GM12875 (cell line): ENCODE measurements at regions not wholly inside any gene's neighbourhood (a gene's known extent, or its start where the extent isn't known, plus 50 kb on each side); places are given as distances from the start of the nearest gene placed in this dataset.

Source experiments
- H3K4me3 ChIP-seq: one replicate; pipeline ENCODE4 v1.5.1; 2011; ENCODE audit warnings: low read depth, low read length, control low read depth
- TF ChIP-seq, protein P1 (sequence below): IDR thresholded peaks from 2 replicates; pipeline ENCODE4 v1.5.1; 2011; ENCODE audit warnings: low read depth, mild to moderate bottlenecking, control low read depth, inconsistent platforms, low read length, moderate library complexity, borderline replicate concordance; ENCODE audit not compliant: insufficient read depth

DNA sequence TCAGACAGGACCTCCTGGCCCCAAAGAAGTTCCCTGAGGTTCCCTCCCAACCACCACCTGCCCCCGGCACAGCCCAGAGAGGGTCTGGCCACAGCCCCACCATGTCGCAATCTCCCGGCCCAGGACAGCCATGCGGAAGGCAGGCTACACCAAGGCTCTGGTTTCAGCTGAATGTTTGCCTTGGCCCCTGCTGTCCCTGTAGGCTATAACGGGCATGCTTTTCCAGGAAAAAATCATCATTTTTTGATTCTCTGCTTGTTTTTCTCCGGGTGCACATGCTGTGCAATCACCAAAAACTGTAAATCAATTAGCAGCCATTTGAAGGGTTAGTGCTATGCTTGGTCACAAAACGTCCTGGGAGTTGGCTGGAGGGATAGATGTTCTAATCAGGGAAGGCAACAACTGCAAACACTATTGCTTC, 142.7 kb upstream of the IGF1R start:
- no peak overlapping the region for H3K4me3 ChIP-seq
- TF ChIP-seq, protein P1, sequence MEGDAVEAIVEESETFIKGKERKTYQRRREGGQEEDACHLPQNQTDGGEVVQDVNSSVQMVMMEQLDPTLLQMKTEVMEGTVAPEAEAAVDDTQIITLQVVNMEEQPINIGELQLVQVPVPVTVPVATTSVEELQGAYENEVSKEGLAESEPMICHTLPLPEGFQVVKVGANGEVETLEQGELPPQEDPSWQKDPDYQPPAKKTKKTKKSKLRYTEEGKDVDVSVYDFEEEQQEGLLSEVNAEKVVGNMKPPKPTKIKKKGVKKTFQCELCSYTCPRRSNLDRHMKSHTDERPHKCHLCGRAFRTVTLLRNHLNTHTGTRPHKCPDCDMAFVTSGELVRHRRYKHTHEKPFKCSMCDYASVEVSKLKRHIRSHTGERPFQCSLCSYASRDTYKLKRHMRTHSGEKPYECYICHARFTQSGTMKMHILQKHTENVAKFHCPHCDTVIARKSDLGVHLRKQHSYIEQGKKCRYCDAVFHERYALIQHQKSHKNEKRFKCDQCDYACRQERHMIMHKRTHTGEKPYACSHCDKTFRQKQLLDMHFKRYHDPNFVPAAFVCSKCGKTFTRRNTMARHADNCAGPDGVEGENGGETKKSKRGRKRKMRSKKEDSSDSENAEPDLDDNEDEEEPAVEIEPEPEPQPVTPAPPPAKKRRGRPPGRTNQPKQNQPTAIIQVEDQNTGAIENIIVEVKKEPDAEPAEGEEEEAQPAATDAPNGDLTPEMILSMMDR: no peak

DNA sequence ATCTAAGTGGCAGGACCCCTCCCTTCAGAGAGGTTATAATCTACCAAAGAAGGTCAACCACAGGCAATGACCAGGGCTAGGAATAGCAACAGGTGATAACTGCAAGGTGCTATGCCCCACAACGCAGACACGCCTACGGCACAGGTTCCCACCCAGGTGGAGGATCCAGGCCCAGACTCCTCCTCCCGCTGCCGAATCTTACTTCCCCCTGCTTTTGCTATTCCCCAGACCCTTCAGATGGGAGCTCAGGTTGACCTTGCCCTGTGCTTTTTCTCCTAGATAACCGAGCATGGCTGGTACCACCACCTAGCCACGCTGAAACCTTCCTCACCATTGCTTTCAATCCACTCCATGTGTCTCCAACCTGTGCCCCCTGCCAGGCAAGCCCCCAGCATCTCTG, 142.2 kb upstream of the IGF1R start:
- TF ChIP-seq, protein P1: no peak
- no peak overlapping the region for H3K4me3 ChIP-seq

DNA sequence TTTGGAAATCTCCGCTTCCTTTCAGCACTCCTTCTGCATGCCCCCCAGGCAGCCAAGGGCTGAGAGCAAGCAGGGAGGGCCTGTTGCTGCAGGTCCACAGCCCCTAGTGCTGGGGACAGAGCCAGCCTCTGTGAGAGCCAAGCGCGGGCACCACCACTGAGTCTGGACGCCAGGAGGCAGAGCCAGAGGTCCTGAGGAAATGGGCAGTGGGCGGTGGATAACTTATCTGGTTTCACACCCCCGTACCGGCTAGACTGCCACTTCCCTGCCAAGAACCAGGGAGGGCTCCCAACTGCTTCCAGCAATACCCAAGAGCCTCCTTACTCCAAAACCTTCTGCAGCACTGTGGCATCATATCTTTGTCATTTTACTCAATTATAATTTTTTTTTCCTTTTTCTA, 141.6 kb upstream of the IGF1R start:
- TF ChIP-seq, protein P1: no peak
- H3K4me3 ChIP-seq: no peak overlapping the region

DNA sequence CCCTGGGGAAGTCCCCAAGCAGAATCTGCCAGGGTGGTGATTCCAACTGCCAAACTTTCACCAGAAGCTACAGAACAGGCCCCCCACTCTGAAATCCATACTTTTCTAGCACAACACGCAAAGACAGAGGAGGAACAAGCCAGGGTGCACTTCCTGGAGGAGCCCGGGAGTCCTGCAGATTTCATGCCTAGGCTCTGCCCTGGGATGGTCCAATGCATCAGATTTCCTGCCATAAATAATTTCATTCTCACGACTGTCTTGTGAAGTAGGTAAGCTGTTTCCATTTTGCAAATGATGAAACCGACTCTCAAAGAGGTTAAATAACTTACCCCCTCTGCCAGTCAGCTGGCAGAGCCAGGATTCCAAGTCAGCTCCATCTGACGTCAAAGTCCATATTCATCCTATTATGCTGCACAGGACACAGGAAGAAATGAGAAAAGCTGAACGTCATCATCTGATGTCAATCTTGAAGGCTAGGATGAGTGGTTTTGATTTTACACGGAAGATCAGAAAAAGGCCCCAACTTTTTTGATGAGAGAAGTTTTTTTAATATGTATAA, 134.8 kb upstream of the IGF1R start:
- TF ChIP-seq, protein P1: no peak

DNA sequence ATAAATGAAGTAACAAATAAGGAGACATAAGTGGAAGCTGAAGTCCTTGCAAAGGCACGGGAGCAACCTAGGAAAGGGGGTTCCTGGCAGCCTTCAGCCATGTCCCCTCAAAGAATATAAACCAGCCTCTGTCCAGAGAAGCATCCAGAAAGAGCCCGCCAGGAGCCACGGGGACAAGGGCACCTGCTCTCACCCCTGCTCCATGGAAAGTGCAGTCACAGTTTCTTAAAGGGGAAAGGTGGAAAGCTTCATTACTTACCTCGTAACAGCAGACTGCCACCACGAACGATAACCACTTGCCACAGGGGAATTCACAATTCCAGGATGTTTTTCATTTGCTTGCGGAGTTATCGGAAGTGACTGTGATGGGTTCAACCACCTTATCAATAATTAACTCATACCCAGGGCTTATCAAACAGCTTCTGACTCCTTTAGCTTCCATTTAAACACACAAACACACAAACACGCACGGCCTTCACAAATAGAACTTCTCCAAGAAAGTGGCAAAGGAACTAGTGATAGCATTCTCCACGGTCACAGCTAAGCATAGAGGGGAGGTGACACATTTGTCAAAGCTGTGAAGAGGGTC, 134.2 kb upstream of the IGF1R start:
- TF ChIP-seq, protein P1: no peak

More for the DNA sequence above, 134.8 kb upstream of the IGF1R start:
- H3K4me3 ChIP-seq: no peak overlapping the region

DNA sequence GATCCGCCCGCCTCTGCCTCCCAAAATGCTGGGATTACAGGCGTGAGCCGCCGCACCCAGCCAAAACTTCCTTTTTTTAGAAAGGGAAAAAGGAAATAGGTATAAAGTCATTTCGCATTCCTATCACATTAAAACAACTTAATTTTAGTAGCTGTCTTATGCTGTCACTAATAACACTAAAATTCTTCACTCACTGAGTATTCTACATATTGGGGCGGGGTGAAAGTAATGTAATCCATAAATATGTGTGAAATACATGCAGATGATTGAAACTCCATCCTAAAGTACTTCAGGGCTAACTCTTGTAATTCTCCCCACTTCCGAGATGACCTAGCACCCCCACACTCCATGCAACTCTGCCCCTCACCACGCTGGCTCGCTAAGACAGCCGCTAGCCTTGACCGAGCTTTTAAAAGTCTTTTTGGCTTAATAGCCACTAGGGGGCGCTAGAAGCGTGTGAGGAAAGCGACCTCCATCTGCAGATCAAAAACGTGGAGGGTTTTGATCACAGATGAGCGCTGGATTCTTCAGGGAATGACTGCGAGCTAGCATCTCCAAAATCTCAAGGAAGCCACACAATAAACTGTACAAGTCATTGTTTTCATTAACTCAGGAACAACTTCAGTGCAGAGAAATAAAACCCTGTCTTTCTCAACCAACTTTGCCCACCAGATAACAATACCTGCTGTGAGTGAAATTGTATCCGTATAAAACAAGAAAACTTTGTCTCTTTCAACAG, 129.3 kb upstream of the IGF1R start:
- TF ChIP-seq, protein P1: peak; percentile 66
- no peak overlapping the region for H3K4me3 ChIP-seq

More for the DNA sequence above, 134.2 kb upstream of the IGF1R start:
- no peak overlapping the region for H3K4me3 ChIP-seq
